ENCODE measurements at regions not wholly inside any gene's neighbourhood (a gene's known extent, or its start where the extent isn't known, plus 50 kb on each side); places are given as distances from the start of the nearest gene placed in this dataset.

GRCh38 chr3:104316118-104316517, 1050.6 kb upstream of the ALCAM start:
- H2BK5ac ChIP-seq (ENCODE audit: low read length): no peak overlapping the region
- DNase-seq (ENCODE audit: low spot score): no peak
- H2BK15ac ChIP-seq (ENCODE audit: low read length): no peak overlapping the region
- H3K4ac ChIP-seq (ENCODE audit: low read length): no peak overlapping the region
- H2AK5ac ChIP-seq (ENCODE audit: low read depth, low read length): no peak overlapping the region
- no peaks in the 10 kb centered on the region for H3K4me1 ChIP-seq (ENCODE audit: control insufficient read depth in 2 of 2, insufficient read depth in 1 of 2, low read depth in 1 of 2, low read length in 2 of 2)
- no CpG with 5 or more reads among the region's 1 CpG for WGBS, 2 donors (ENCODE audit: extremely low coverage in 2 of 2, insufficient read length in 2 of 2, insufficient replicate concordance in 1 of 2)
- H2BK120ac ChIP-seq (ENCODE audit: low read depth, low read length): no peak overlapping the region
- H3K9ac ChIP-seq (ENCODE audit: low read depth, low read length, poor library complexity): no peak overlapping the region
- H3K36me3 ChIP-seq (replicated peaks in 1 of 2; ENCODE audit: control insufficient read depth in 2 of 2, insufficient read depth in 2 of 2, low read length in 2 of 2): no peaks in the 10 kb centered on the region
- H2AFZ ChIP-seq (ENCODE audit: low read length): no peak overlapping the region
- H3K4me2 ChIP-seq (ENCODE audit: insufficient read depth, low read length, poor library complexity, severe bottlenecking): no peak overlapping the region
- H3K27ac ChIP-seq (replicated peaks; ENCODE audit: low read length): no peak overlapping the region
- H3K79me1 ChIP-seq (ENCODE audit: low read depth, low read length): no peaks in the 10 kb centered on the region
- H3K23ac ChIP-seq (ENCODE audit: low read depth, low read length, poor library complexity): no peak overlapping the region
- no peaks in the 10 kb centered on the region for H3K9me3 ChIP-seq (replicated peaks in 1 of 2; ENCODE audit: control insufficient read depth in 2 of 2, insufficient read depth in 1 of 2, low read depth in 1 of 2, low read length in 2 of 2)
- H3K4me3 ChIP-seq (ENCODE audit: low read length in 2 of 2): no peak overlapping the region
- H3K18ac ChIP-seq (ENCODE audit: low read length): no peak overlapping the region
- no peak overlapping the region for H4K8ac ChIP-seq (ENCODE audit: low read depth, low read length)
- no peak overlapping the region for H4K91ac ChIP-seq (ENCODE audit: low read depth, low read length, poor library complexity)
- no peaks in the 10 kb centered on the region for H3K27me3 ChIP-seq (ENCODE audit: control insufficient read depth in 3 of 3, insufficient read depth in 3 of 3, low read depth in 1 of 3, low read length in 3 of 3)
- H3K14ac ChIP-seq (ENCODE audit: low read length): no peak overlapping the region
- H2BK12ac ChIP-seq (ENCODE audit: low read length): no peak overlapping the region

DNA sequence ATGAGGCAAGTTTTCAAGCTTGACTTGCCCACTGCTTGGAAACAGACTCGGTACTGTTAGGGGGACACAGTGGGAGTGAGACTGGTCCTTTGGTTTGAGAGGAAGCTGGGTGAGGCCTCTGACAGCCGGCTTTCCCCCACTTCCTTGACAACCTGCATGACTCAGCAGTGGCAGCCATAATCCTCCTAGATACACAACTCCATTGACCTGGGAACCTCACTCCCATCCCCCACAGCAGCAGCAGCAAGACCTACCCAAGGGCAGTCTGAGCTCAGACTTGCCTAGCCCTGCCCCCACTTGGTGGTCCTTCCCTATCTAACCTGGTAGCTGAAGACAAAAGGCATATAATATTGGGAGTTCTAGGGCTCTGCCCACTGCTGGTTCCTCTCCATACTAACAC, 1043.5 kb upstream of the ALCAM start:
- Histone ChIP-seq H3K4me1 (ENCODE audit: control insufficient read depth in 2 of 2, insufficient read depth in 1 of 2, low read depth in 1 of 2, low read length in 2 of 2) (peaks cover 0 to 5% of the 10 kb centered on the region in 2 donors), H3K27ac (replicated peaks; ENCODE audit: low read length) (no peak overlapping the region), H3K9me3 (replicated peaks in 1 of 2; ENCODE audit: control insufficient read depth in 2 of 2, insufficient read depth in 1 of 2, low read depth in 1 of 2, low read length in 2 of 2) (no peaks in the 10 kb centered on the region), H4K91ac (ENCODE audit: low read depth, low read length, poor library complexity) (no peak overlapping the region), H2BK120ac (ENCODE audit: low read depth, low read length) (no peak overlapping the region), H3K4me2 (ENCODE audit: insufficient read depth, low read length, poor library complexity, severe bottlenecking) (no peak overlapping the region), H3K4ac (ENCODE audit: low read length) (no peak overlapping the region), H3K4me3 (ENCODE audit: low read length in 2 of 2) (no peak overlapping the region), H2AFZ (ENCODE audit: low read length) (peak overlapping the region; percentile 92), H3K23ac (ENCODE audit: low read depth, low read length, poor library complexity) (no peak overlapping the region), H2BK5ac (ENCODE audit: low read length) (no peak overlapping the region), H3K27me3 (ENCODE audit: control insufficient read depth in 3 of 3, insufficient read depth in 3 of 3, low read depth in 1 of 3, low read length in 3 of 3) (no peaks in the 10 kb centered on the region), H2BK15ac (ENCODE audit: low read length) (no peak overlapping the region), H4K8ac (ENCODE audit: low read depth, low read length) (no peak overlapping the region), H3K79me1 (ENCODE audit: low read depth, low read length) (no peaks in the 10 kb centered on the region), H3K36me3 (replicated peaks in 1 of 2; ENCODE audit: control insufficient read depth in 2 of 2, insufficient read depth in 2 of 2, low read length in 2 of 2) (no peaks in the 10 kb centered on the region), H2AK5ac (ENCODE audit: low read depth, low read length) (no peak overlapping the region), H3K18ac (ENCODE audit: low read length) (no peak overlapping the region), H2BK12ac (ENCODE audit: low read length) (no peak overlapping the region), H3K9ac (ENCODE audit: low read depth, low read length, poor library complexity) (no peak overlapping the region), H3K14ac (ENCODE audit: low read length) (no peak overlapping the region)
- no CpG with 5 or more reads among the region's 2 CpGs for WGBS, 2 donors (ENCODE audit: extremely low coverage in 2 of 2, insufficient read length in 2 of 2, insufficient replicate concordance in 1 of 2)
- no peak for DNase-seq (ENCODE audit: low spot score)

DNA sequence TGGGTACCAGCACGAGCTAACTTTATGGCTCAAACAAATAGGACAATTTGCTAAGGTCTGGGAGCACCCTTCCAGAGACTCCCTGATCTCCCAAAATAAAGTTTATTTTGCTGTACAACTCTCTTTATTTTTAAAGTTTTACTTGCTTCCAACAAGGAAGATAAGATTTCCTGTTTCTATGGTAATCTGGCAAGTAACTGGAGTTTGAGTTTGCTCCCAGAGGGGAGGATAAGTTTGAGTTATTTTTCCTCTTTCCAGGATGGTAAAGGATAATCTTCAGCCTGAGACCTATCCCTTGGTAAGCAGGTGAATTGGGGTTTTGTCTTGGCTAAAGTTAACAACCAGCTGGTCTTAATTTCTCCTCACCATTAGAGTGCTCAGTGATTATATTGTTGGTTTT, 1019.4 kb upstream of the ALCAM start:
- Histone ChIP-seq H3K79me1 (ENCODE audit: low read depth, low read length) (no peaks in the 10 kb centered on the region), H4K91ac (ENCODE audit: low read depth, low read length, poor library complexity) (no peak overlapping the region), H3K36me3 (replicated peaks in 1 of 2; ENCODE audit: control insufficient read depth in 2 of 2, insufficient read depth in 2 of 2, low read length in 2 of 2) (no peaks in the 10 kb centered on the region), H2BK120ac (ENCODE audit: low read depth, low read length) (no peak overlapping the region), H3K9me3 (replicated peaks in 1 of 2; ENCODE audit: control insufficient read depth in 2 of 2, insufficient read depth in 1 of 2, low read depth in 1 of 2, low read length in 2 of 2) (no peaks in the 10 kb centered on the region), H3K4me1 (ENCODE audit: control insufficient read depth in 2 of 2, insufficient read depth in 1 of 2, low read depth in 1 of 2, low read length in 2 of 2) (no peaks in the 10 kb centered on the region), H3K9ac (ENCODE audit: low read depth, low read length, poor library complexity) (no peak overlapping the region), H2BK12ac (ENCODE audit: low read length) (no peak overlapping the region), H2BK5ac (ENCODE audit: low read length) (no peak overlapping the region), H3K27me3 (ENCODE audit: control insufficient read depth in 3 of 3, insufficient read depth in 3 of 3, low read depth in 1 of 3, low read length in 3 of 3) (no peaks in the 10 kb centered on the region), H3K4me3 (ENCODE audit: low read length in 2 of 2) (no peak overlapping the region), H2BK15ac (ENCODE audit: low read length) (no peak overlapping the region), H3K4ac (ENCODE audit: low read length) (no peak overlapping the region), H3K27ac (replicated peaks; ENCODE audit: low read length) (no peak overlapping the region), H2AK5ac (ENCODE audit: low read depth, low read length) (no peak overlapping the region), H3K18ac (ENCODE audit: low read length) (no peak overlapping the region), H3K4me2 (ENCODE audit: insufficient read depth, low read length, poor library complexity, severe bottlenecking) (no peak overlapping the region), H3K14ac (ENCODE audit: low read length) (no peak overlapping the region), H2AFZ (ENCODE audit: low read length) (no peak overlapping the region), H3K23ac (ENCODE audit: low read depth, low read length, poor library complexity) (no peak overlapping the region), H4K8ac (ENCODE audit: low read depth, low read length) (no peak overlapping the region)
- DNase-seq (ENCODE audit: low spot score): no peak
- WGBS, 2 donors (ENCODE audit: extremely low coverage in 2 of 2, insufficient read length in 2 of 2, insufficient replicate concordance in 1 of 2): no CpG with 5 or more reads among the region's 1 CpG

DNA sequence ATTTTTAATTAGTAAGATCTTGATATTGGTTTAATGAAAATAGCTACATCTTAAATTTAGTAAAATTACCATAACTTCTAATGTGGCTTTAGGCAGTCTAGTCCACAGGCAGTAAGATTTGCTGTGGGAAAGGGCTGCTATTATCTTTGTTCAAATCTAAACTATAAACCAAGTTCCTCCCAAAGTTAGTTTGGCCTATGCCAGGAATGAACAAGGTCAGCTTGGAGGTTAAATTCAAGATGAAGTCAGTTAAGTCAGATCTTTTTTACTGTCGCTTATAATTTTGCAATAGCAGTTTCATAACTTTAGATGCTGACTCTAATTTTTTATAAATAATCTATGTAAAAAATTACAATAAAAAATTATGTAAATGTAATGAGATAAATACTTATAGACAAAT, 1016.9 kb upstream of the ALCAM start:
- WGBS, 2 donors (ENCODE audit: extremely low coverage in 2 of 2, insufficient read length in 2 of 2, insufficient replicate concordance in 1 of 2): no CpG with 5 or more reads among the region's 1 CpG
- Histone ChIP-seq H3K4ac (ENCODE audit: low read length) (no peak overlapping the region), H3K4me2 (ENCODE audit: insufficient read depth, low read length, poor library complexity, severe bottlenecking) (no peak overlapping the region), H3K18ac (ENCODE audit: low read length) (no peak overlapping the region), H3K4me1 (ENCODE audit: control insufficient read depth in 2 of 2, insufficient read depth in 1 of 2, low read depth in 1 of 2, low read length in 2 of 2) (no peaks in the 10 kb centered on the region), H3K14ac (ENCODE audit: low read length) (no peak overlapping the region), H2AK5ac (ENCODE audit: low read depth, low read length) (no peak overlapping the region), H2BK12ac (ENCODE audit: low read length) (no peak overlapping the region), H3K79me1 (ENCODE audit: low read depth, low read length) (no peaks in the 10 kb centered on the region), H4K8ac (ENCODE audit: low read depth, low read length) (no peak overlapping the region), H2BK15ac (ENCODE audit: low read length) (no peak overlapping the region), H3K27ac (replicated peaks; ENCODE audit: low read length) (no peak overlapping the region), H2AFZ (ENCODE audit: low read length) (no peak overlapping the region), H3K4me3 (ENCODE audit: low read length in 2 of 2) (no peak overlapping the region), H3K23ac (ENCODE audit: low read depth, low read length, poor library complexity) (no peak overlapping the region), H3K36me3 (replicated peaks in 1 of 2; ENCODE audit: control insufficient read depth in 2 of 2, insufficient read depth in 2 of 2, low read length in 2 of 2) (no peaks in the 10 kb centered on the region), H2BK120ac (ENCODE audit: low read depth, low read length) (no peak overlapping the region), H3K27me3 (ENCODE audit: control insufficient read depth in 3 of 3, insufficient read depth in 3 of 3, low read depth in 1 of 3, low read length in 3 of 3) (no peaks in the 10 kb centered on the region), H3K9ac (ENCODE audit: low read depth, low read length, poor library complexity) (no peak overlapping the region), H4K91ac (ENCODE audit: low read depth, low read length, poor library complexity) (no peak overlapping the region), H2BK5ac (ENCODE audit: low read length) (no peak overlapping the region), H3K9me3 (replicated peaks in 1 of 2; ENCODE audit: control insufficient read depth in 2 of 2, insufficient read depth in 1 of 2, low read depth in 1 of 2, low read length in 2 of 2) (no peaks in the 10 kb centered on the region)
- DNase-seq (ENCODE audit: low spot score): no peak
